ENCODE measurements at regions not wholly inside any gene's neighbourhood (a gene's known extent, or its start where the extent isn't known, plus 50 kb on each side); places are given as distances from the start of the nearest gene placed in this dataset.
"Not testable (repeated sequence)": the region's sequence is repeated elsewhere in the genome, so short reads cannot be mapped to it uniquely, and the experiment has no call there.

GRCh38 chr16:85518398-85519049 lies 94.6 kb upstream of the GSE1 start:
- Mint-ChIP-seq H3K36me3 (ENCODE audit: low read depth) (peaks cover 12% of the 10 kb centered on the region), H3K27ac (no peak overlapping the region), H3K27me3 (ENCODE audit: insufficient read depth) (peaks cover 8% of the 10 kb centered on the region), H3K4me1 (ENCODE audit: low read depth) (peaks cover 38% of the 10 kb centered on the region), H3K9me3 (no peaks in the 10 kb centered on the region), H3K4me3 (no peak overlapping the region)
- TF ChIP-seq, protein P1, sequence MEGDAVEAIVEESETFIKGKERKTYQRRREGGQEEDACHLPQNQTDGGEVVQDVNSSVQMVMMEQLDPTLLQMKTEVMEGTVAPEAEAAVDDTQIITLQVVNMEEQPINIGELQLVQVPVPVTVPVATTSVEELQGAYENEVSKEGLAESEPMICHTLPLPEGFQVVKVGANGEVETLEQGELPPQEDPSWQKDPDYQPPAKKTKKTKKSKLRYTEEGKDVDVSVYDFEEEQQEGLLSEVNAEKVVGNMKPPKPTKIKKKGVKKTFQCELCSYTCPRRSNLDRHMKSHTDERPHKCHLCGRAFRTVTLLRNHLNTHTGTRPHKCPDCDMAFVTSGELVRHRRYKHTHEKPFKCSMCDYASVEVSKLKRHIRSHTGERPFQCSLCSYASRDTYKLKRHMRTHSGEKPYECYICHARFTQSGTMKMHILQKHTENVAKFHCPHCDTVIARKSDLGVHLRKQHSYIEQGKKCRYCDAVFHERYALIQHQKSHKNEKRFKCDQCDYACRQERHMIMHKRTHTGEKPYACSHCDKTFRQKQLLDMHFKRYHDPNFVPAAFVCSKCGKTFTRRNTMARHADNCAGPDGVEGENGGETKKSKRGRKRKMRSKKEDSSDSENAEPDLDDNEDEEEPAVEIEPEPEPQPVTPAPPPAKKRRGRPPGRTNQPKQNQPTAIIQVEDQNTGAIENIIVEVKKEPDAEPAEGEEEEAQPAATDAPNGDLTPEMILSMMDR (IDR thresholded peaks at IDR 0.05), result no peak
- no peak for DNase-seq

DNA sequence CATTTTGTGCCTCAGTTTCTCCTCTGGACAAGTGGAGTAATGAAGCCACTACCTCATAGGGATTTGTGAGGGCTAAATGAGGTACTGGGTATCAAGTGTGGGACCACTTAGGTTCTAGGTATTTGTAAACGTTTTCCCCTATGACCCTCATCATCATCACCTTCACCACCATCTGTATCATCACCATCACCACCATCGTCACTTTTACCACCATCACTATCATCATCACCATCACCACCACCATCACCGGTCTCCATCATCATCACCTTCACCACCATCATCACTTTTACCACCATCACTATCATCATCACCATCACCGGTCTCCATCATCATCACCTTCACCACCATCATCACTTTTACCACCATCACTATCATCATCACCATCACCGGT lies 94.1 kb upstream of the GSE1 start:
- peaks cover 33% of the 10 kb centered on the region for H3K4me1 Mint-ChIP-seq (ENCODE audit: low read depth)

GRCh38 chr16:85519540-85520231 lies 93.4 kb upstream of the GSE1 start:
- Mint-ChIP-seq H3K4me3 (no peak overlapping the region), H3K4me1 (ENCODE audit: low read depth) (peaks cover 27% of the 10 kb centered on the region)

More for the DNA sequence above, 94.1 kb upstream of the GSE1 start:
- not testable (repeated sequence) for H3K4me3 Mint-ChIP-seq; DNase-seq; H3K27ac Mint-ChIP-seq; H3K9me3 Mint-ChIP-seq; H3K27me3 Mint-ChIP-seq (ENCODE audit: insufficient read depth)
- peaks cover 12% of the 10 kb centered on the region for H3K36me3 Mint-ChIP-seq (ENCODE audit: low read depth)

DNA sequence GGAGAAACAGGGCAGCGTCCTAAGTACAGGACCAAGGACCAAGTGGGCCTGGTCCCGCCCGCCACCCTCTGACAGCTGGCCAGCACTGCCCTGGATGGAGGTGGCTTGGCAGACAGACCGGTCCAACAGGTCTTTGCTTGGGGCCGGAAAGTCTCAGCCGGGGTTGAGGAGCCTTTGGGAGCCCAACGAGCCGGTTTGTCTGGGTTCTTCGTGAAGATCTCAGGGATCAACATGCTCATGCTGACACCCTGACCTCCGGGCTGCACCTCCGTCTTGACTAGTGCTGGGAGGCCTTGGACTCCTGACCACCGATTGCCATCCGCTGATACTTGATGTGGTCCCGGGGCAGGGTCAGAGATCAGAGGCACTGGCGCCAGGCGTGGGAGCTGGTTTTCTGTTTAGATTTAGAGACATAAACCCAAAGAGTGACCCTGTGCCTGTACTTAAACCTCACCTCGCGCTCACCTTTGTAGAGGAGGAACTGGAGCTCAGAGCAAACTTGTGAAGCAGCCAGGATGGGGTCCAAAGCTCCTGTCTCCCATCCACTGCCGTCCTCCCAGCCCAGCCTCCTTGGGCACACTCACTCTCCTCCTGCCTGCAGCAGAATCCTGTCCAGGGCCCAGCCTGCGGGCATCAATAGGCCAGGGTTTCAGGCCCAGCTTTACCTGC lies 92.1 kb upstream of the GSE1 start:
- H3K9me3 Mint-ChIP-seq, result no peaks in the 10 kb centered on the region
- no peak for DNase-seq
- TF ChIP-seq, protein P1 (IDR thresholded peaks at IDR 0.05), result no peak
- peaks cover 12% of the 10 kb centered on the region for H3K36me3 Mint-ChIP-seq (ENCODE audit: low read depth)
- no peak overlapping the region for H3K4me3 Mint-ChIP-seq
- H3K27me3 Mint-ChIP-seq (ENCODE audit: insufficient read depth), result peaks cover 8% of the 10 kb centered on the region
- peaks cover 14% of the 10 kb centered on the region for H3K4me1 Mint-ChIP-seq (ENCODE audit: low read depth)
- no peak overlapping the region for H3K27ac Mint-ChIP-seq

More at GRCh38 chr16:85519540-85520231, 93.4 kb upstream of the GSE1 start:
- TF ChIP-seq, protein P1 (IDR thresholded peaks at IDR 0.05), result no peak
- H3K9me3 Mint-ChIP-seq, result no peaks in the 10 kb centered on the region
- no peak overlapping the region; the same call in 1 of the 2 replicates for H3K27ac Mint-ChIP-seq
- peaks cover 12% of the 10 kb centered on the region for H3K36me3 Mint-ChIP-seq (ENCODE audit: low read depth)
- no peak for DNase-seq
- H3K27me3 Mint-ChIP-seq (ENCODE audit: insufficient read depth), result peaks cover 8% of the 10 kb centered on the region

DNA sequence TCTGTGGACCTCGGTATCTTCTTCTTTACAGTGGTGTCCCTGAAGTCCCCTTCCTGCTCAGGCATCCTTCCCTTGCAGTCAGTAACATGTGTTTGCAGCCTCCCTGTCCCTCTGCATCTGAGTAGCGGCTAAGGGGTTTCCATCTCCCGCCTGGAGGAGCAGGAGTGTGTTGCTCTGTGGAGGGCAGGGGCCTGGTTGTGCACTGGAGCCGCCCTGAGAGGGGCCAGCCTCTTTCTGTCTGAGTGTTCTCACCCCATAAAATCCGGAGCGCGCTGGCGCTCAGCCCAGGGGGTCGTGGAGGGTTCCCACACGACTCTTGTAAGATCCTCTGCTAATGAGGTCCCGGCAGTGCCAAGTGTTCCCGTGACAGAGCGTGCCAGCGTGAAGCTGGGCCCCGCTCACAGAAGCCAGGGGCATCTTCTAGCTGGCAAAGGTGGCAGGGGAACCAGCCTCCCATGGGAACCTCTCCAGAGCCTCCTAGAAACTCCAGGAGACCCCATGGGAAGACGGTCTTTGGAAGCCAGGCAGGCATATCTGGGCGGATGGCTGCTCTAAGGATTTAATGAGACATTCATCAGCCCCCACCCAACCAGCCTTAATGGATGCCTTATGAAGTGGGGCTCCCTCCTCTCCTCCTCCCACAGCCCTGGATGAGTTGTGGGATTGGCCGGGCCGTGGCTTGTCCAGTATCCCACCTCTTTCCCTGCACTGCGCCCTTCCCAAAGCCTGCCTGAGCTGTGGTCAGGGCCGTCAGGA lies 91.4 kb upstream of the GSE1 start:
- no peaks in the 10 kb centered on the region for H3K9me3 Mint-ChIP-seq
- H3K36me3 Mint-ChIP-seq (ENCODE audit: low read depth), result peaks cover 12% of the 10 kb centered on the region
- DNase-seq, result no peak
- TF ChIP-seq, protein P1 (IDR thresholded peaks at IDR 0.05), result no peak
- peaks cover 8% of the 10 kb centered on the region for H3K27me3 Mint-ChIP-seq (ENCODE audit: insufficient read depth)
- peaks cover 11% of the 10 kb centered on the region for H3K4me1 Mint-ChIP-seq (ENCODE audit: low read depth)
- H3K27ac Mint-ChIP-seq, result no peak overlapping the region
- H3K4me3 Mint-ChIP-seq, result no peak overlapping the region
